Renal pelvis (tissue), 1 donor: ENCODE measurements at regions not wholly inside any gene's neighbourhood (a gene's known extent, or its start where the extent isn't known, plus 50 kb on each side); places are given as distances from the start of the nearest gene placed in this dataset.

Source experiments
- DNase-seq: peaks from one replicate; pipeline ENCODE4 v3.0.0-alpha.2; 2013

GRCh38 chr10:130371156-130371555 lies 235.0 kb downstream of the GLRX3 start:
- DNase-seq: no peak

GRCh38 chr10:130371666-130372065 lies 235.5 kb downstream of the GLRX3 start:
- no peak for DNase-seq

- DNase-seq: no peak
Measured at GRCh38 chr10:130372222-130372621, 236.0 kb downstream of the GLRX3 start.

GRCh38 chr10:130372866-130373265 lies 236.7 kb downstream of the GLRX3 start:
- no peak for DNase-seq

- DNase-seq: peak; percentile 51
Measured at GRCh38 chr10:130377986-130378540, 241.9 kb downstream of the GLRX3 start.

GRCh38 chr10:130378556-130379400 lies 242.6 kb downstream of the GLRX3 start:
- DNase-seq: peak; percentile 33

GRCh38 chr10:130380056-130380455 lies 243.9 kb downstream of the GLRX3 start:
- DNase-seq: no peak

GRCh38 chr10:130382031-130382430 lies 245.8 kb downstream of the GLRX3 start:
- no peak for DNase-seq

- no peak for DNase-seq
Measured at GRCh38 chr10:130387936-130388580, 251.9 kb downstream of the GLRX3 start.

- DNase-seq: no peak
Measured at GRCh38 chr10:130388746-130389145, 252.6 kb downstream of the GLRX3 start.

GRCh38 chr10:130389906-130390305 lies 253.7 kb downstream of the GLRX3 start:
- DNase-seq: no peak

GRCh38 chr10:130392031-130392430 lies 255.8 kb downstream of the GLRX3 start:
- no peak for DNase-seq

GRCh38 chr10:130393342-130393741 lies 257.2 kb downstream of the GLRX3 start:
- DNase-seq: no peak

- no peak for DNase-seq
Measured at GRCh38 chr10:130394832-130395231, 258.6 kb downstream of the GLRX3 start.

- DNase-seq: no peak
Measured at GRCh38 chr10:130395248-130395936, 259.2 kb downstream of the GLRX3 start.

- no peak for DNase-seq
Measured at GRCh38 chr10:130396044-130396443, 259.9 kb downstream of the GLRX3 start.

GRCh38 chr10:130398090-130398994 lies 262.2 kb downstream of the GLRX3 start:
- no peak for DNase-seq

- no peak for DNase-seq
Measured at GRCh38 chr10:130399425-130399950, 263.3 kb downstream of the GLRX3 start.

- DNase-seq: no peak
Measured at GRCh38 chr10:130400890-130401289, 264.7 kb downstream of the GLRX3 start.

GRCh38 chr10:130401860-130402765 lies 265.9 kb downstream of the GLRX3 start:
- DNase-seq: no peak
